ENCODE measurements at regions not wholly inside any gene's neighbourhood (a gene's known extent, or its start where the extent isn't known, plus 50 kb on each side); places are given as distances from the start of the nearest gene placed in this dataset.
"Not testable (repeated sequence)": the region's sequence is repeated elsewhere in the genome, so short reads cannot be mapped to it uniquely, and the experiment has no call there.

DNA sequence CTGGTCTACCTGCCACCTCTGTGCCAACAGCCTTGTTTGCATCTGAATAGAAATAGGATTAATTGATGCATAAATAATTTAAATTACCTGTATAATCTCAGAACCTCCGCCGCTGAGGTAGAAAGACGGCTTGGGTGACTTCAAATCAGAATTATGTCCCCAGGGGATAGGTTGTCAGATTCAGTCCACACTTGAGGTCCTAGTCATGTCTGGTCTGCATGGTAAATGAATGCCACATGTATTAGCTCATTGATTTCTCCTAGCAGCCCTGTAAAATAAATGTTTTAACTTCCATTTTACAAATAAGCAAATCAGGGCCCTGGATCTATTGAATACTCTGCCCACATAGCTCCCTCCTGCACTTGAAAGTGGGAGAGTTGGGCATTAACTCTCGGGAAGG, 368.0 kb upstream of the WWC1 start:
- DNase-seq, result no peak

DNA sequence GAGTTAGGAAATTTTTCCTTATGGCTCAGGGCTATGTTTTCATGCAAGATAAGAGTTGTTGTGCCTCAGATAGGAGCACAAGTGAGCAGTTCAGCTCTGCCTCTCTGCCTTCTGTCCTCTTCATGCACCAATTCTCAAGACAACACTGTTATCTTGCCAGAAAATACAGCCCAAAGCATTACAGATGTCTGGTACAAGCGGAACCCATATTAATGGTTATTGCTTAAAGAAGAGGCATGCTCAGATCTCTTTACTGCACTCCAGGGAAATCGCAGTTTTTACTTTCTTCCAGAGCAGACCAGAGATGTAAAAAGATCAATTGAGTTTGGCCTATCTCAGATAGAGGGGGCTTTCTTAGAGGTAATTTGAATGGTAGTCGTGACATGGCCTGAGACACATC, 361.6 kb upstream of the WWC1 start:
- DNase-seq, result no peak

DNA sequence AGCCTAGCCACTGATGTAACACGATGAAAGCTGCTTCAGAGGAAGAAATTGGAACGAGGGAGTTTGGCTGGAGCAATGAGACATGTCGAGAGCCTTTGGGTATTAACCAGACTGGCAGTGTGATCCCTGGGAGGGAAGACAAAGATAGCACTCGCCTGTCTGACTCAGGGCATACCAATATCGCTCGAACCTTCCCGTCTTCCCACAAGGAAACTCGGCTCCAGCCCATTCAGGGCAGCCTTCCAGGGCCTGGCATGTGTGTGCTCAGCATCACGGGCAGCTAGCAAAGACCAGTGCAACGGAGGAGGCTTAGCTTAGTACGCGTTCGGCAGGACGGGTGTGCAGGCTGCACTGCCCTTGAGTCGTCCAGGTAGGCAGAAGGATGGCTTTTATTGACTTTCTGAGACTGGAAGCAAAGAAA, 356.9 kb upstream of the WWC1 start:
- DNase-seq, result no peak

- DNase-seq, result no peak
These were observed 355.4 kb upstream of the WWC1 start for GRCh38 chr5:167936022-167936421.

GRCh38 chr5:167936944-167937634, 354.4 kb upstream of the WWC1 start:
- DNase-seq, result no peak

- DNase-seq, result no peak
These were observed 353.8 kb upstream of the WWC1 start for GRCh38 chr5:167937635-167937998.

GRCh38 chr5:167939686-167940085, 351.8 kb upstream of the WWC1 start:
- DNase-seq, result no peak

DNA sequence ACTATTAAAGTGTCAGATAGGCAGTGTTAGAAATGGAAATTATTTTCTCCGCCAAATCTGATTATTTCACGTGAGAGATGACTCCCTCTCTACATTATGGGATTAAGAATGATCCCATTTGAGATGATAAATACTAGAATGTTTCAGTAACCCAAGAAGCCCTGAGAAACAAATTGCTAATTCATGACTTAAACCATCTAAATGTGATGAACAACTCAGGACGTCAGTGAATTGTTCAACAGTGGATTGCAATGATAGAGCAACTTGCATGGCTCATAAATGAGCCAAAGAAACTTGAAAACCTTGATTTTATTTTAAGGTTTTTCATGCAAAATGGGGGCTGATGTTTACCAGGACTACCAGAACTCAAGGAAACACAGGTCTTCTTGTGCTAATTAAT, 350.5 kb upstream of the WWC1 start:
- DNase-seq, result no peak

DNA sequence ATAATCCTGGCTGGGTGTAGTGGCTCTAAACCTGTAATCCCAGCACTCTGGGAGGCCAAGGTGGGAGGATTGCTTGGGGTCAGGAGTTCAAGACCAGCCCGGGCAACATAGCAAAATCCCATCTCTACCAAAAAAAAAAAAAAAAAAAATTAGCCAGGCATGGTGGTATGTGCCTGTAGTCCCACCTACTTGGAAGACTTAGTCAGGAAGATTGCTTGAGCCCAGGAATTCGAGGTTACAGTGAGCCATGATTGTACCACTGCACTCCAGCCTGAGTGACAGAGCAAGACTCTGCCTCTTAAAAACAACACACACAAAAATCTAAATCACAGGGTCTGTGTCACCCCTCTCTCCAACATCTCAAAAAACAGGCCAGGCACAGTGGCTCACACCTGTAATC, 349.9 kb upstream of the WWC1 start:
- DNase-seq, result not testable (repeated sequence)

DNA sequence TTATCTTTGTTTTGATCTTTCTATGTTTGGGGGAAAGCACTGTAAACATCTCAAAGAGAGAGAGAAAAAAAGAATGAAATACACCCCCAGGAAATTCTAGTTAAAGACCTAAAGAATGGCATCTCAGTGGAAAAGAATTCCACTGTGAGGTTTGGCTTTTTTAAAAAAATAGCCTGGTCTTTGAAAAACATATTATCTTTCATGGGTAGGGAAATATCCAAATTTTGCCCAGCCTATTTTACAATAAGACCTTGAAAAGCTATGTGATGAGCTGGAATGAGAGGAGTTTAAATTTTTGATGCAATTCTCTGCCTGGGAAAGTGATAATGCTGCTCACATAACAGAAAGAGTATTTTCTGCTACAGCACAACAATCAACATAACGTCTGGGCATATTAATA, 348.1 kb upstream of the WWC1 start:
- DNase-seq, result no peak

DNA sequence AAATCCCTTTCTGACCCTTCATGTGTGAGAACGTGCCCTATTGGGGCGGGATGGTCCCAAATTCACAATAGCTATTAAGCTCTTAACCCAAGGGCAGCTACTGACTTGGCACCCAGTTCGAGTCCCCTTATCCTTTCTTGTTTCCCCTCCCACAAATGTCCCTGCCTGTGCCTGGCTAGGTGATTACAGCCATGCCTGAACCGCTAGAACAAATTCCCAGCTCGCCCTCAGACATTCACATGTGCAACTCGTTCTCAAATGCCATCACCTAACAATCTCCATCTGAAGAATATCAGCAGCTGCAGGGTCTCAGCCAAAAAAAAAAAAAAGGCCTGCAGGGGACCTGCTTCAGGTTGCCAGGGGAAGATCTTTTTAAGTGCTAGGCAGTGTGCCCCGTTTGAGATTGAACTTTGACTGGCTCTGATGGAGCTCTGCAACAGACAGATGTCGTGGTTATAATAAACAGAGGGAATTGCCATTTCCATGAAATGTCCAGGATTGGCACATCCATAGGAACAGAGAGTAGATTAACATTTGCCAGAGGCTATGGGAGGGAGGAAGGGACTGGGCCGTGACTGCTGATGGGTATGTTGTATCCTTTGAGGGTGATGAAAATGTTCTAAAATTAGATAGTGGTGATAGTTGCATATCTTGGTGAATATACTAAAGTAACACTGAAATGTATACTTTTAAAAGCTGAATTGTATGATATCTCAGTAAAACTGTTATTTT, 347.2 kb upstream of the WWC1 start:
- DNase-seq, result no peak

DNA sequence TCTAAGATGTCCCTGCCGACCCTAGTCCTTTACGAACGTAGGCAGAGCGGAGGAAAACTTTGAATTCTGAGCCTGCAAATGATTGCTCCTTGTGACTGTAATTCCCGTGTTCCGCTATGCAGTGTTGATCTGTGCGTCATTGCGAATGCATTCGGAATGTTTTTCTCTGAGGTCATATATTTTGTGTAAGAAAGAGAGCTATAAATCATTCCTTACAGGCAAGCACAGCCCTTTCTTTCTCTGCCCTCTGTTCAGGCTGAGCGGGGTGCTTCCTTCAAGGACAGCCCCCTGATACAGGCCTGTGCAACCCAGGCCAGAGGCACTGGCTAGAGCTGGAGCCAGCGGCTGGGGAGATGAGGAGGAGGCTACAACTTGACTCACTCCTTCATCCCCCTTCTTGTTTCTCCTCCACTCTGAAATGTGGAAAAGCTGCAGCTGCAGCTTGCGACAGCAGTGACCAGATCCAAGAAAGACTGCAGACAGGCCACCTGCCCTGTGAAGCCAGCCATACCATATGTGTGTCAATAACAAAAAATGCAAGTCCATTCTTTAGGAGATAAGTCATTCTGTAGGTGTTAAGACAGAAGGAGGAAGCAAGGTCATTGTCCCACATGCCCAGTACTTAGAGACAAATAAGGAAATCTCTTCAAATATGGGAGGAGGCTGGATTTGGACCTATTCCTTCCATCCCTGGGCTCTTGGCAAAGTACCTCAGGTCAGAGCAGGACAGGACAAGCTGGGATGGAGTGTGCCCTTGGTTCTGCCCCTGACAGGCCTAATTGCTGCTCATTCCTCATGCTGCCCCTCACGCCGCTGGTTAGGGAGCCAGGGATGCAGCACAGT, 345.7 kb upstream of the WWC1 start:
- DNase-seq, result no peak

- no peak for DNase-seq
These were observed 344.1 kb upstream of the WWC1 start for GRCh38 chr5:167947306-167947705.

DNA sequence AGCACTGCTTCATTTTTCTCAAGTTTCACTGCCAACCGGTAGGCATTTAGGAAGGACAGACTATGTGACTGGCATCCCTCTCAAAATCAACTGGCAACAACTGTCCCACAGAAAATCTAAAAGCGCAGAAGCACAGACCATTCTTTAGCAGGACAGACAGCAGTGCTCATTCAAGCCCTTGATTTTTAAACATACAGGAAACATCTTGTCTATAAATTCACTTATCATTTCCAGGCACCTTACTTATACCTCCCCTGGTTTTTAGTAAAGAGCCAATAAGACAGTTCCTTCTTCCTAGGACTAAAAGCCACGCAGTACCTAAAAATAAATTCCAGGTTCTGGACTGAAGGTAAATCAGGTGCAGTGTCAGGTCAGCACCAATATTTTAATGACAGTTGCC, 343.2 kb upstream of the WWC1 start:
- no peak for DNase-seq

GRCh38 chr5:167949435-167949834, 342.0 kb upstream of the WWC1 start:
- no peak for DNase-seq

- no peak for DNase-seq
These were observed 341.2 kb upstream of the WWC1 start for GRCh38 chr5:167950126-167950721.

- DNase-seq, result no peak
These were observed 340.3 kb upstream of the WWC1 start for GRCh38 chr5:167951116-167951515.

DNA sequence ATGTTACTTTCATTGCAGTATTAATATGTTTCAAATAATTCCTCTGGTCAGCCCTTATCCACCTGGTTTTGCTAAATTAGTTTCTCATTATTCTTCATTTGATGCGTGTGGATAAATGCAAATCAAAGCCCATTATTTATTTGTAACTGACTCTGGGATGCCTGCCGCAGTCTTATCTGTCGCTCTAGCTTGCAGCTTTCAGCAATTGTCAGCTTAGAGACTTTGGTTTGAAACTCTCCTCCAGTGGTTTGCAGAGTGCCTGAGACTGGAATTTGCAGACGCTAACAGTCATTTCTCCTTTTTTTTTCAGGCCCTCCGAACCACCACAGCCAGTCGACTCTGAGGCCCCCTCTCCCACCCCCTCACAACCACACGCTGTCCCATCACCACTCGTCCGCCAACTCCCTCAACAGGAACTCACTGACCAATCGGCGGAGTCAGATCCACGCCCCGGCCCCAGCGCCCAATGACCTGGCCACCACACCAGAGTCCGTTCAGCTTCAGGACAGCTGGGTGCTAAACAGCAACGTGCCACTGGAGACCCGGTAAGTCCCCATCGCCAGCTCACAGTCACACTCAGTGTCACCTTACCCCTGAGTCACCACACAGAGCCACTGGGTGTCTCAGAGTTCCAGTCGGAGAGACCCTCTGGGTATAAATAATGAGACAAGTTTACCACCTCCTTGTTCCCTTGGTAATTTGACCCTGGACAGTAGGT, 339.0 kb upstream of the WWC1 start:
- DNase-seq, result no peak

DNA sequence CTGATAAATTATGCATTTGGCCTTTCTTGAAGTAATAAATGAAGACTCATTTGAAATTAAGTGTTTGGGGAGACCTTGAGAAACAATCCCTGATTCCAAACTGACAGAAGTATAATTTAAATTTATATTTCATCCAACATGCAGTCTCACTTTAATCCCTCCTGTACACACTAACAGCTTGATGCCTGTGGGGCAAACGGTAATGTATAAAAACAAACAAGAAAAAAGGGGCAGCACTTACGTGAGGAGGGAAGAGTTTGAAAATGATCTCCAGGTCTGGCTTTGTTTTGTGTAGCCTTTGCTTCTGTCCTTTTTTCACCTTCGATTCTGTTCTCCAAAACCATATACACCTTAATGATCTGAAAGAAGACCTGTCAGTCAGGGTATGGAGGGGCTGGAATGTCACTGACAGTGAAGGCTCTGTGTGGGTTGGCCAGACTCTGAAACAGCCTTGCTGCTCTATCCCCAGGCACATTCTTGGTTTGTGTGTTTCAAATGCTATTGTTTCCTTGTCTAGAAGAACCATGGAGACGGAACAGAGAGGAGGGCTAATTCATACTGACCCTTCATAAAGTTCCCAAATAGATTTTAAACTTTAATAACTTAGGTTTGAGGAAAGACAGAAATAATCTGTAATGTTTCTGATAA, 338.2 kb upstream of the WWC1 start:
- no peak for DNase-seq

- DNase-seq, result no peak
These were observed 329.7 kb upstream of the WWC1 start for GRCh38 chr5:167961731-167962130.

- DNase-seq, result no peak
These were observed 326.9 kb upstream of the WWC1 start for GRCh38 chr5:167964529-167964928.

DNA sequence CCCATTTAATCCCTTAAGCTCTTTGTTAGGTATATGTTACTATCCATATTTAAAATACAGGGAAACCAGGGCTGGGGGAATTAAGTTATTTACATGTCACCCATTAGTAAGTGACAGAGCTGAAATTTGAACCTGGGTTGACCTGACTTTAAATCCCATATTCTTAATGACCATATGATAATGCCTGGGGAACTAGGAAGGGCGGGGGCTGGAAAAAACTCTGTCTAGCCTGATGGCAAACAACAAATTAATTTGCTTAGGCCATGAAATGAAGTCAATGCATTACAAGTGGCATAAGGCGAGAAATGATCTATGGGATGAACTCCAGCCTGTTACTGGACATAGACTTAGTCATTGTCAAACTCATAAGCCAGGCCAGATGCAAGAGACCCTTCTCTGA, 325.7 kb upstream of the WWC1 start:
- no peak for DNase-seq

Data from SIG-M5 (cell line).